ENCODE measurements at regions not wholly inside any gene's neighbourhood (a gene's known extent, or its start where the extent isn't known, plus 50 kb on each side); places are given as distances from the start of the nearest gene placed in this dataset.

- no peaks in the 10 kb centered on the region for H3K9me3 ChIP-seq
- H3K9ac ChIP-seq: no peak overlapping the region
- no peak overlapping the region for H3K4me3 ChIP-seq (ENCODE audit: low read depth in 2 of 2, low read length in 1 of 2)
- no peak overlapping the region for H2AFZ ChIP-seq (ENCODE audit: low read depth)
- H4K20me1 ChIP-seq (ENCODE audit: insufficient read depth): no peaks in the 10 kb centered on the region
- H3K27me3 ChIP-seq (ENCODE audit: insufficient read depth): no peaks in the 10 kb centered on the region
- no peaks in the 10 kb centered on the region for H3K79me2 ChIP-seq (ENCODE audit: insufficient read depth)
- peaks cover 20 to 44% of the 10 kb centered on the region in 2 experiments; a peak in 3 of 4 replicates for H3K4me1 ChIP-seq (ENCODE audit: control insufficient read depth in 1 of 2, insufficient read depth in 2 of 2, low read depth in 1 of 2, low read length in 1 of 2)
- no peak for DNase-seq
- H3K36me3 ChIP-seq (replicated peaks in 1 of 2; ENCODE audit: control insufficient read depth in 1 of 2, insufficient read depth in 2 of 2, low read length in 1 of 2): no peaks in the 10 kb centered on the region
- TF ChIP-seq RFX5 (IDR thresholded peaks at IDR 0.05; ENCODE audit: low read length) (no peak), MAX (IDR thresholded peaks at IDR 0.05; ENCODE audit: low read depth) (no peak), EZH2phosphoT487 (IDR thresholded peaks at IDR 0.05; ENCODE audit: borderline replicate concordance, low read depth) (no peak), PBX3 (IDR thresholded peaks at IDR 0.05) (no peak), ZBTB33 (IDR thresholded peaks at IDR 0.05; ENCODE audit: borderline replicate concordance, low read depth) (no peak)
- H3K9me2 ChIP-seq: no peaks in the 10 kb centered on the region
- ChIA-PET POLR2A (interaction anchor here (0.9 to 1.5 kb wide), 2 partner anchors 8 to 11 kb away, joined by 3 to 6 read pairs; no protein-coding TSS in a partner anchor), CTCF (interaction anchor here (1.1 kb wide), 1 partner anchor 17 kb away, joined by 4 read pairs; no protein-coding TSS in a partner anchor)
- H3K27ac ChIP-seq (ENCODE audit: low read depth in 2 of 2, low read length in 1 of 2): no peak overlapping the region
- 93% methylated on average over 8 of the region's 9 CpGs for WGBS (ENCODE audit: low lambda C conversion rate)
- peaks cover 11% of the 10 kb centered on the region for H3F3A ChIP-seq (replicated peaks; ENCODE audit: insufficient read depth)
- H3K4me2 ChIP-seq: no peak overlapping the region
These were observed 98.0 kb downstream of the IRF2BPL start for GRCh38 chr14:76930549-76930948.

- ChIA-PET CTCF (interaction anchor here (1.1 to 2.5 kb wide), 2 partner anchors 13 to 17 kb away, joined by 4 to 8 read pairs; no protein-coding TSS in a partner anchor), POLR2A (interaction anchor here (0.9 to 1.5 kb wide), 2 partner anchors 8 to 10 kb away, joined by 3 to 6 read pairs; no protein-coding TSS in a partner anchor)
- no peak overlapping the region for H3K4me2 ChIP-seq
These were observed 98.6 kb downstream of the IRF2BPL start for GRCh38 chr14:76929927-76930326.

More at GRCh38 chr14:76929927-76930326, 98.6 kb downstream of the IRF2BPL start:
- 80% methylated on average over 8 of the region's 8 CpGs for WGBS (ENCODE audit: low lambda C conversion rate)
- Histone ChIP-seq H2AFZ (ENCODE audit: low read depth) (no peak overlapping the region), H3K9me3 (no peaks in the 10 kb centered on the region), H3K9ac (no peak overlapping the region), H3K4me1 (ENCODE audit: control insufficient read depth in 1 of 2, insufficient read depth in 2 of 2, low read depth in 1 of 2, low read length in 1 of 2) (peaks cover 22 to 43% of the 10 kb centered on the region in 2 experiments; a peak in 3 of 4 replicates), H3K79me2 (ENCODE audit: insufficient read depth) (no peaks in the 10 kb centered on the region), H3K36me3 (replicated peaks in 1 of 2; ENCODE audit: control insufficient read depth in 1 of 2, insufficient read depth in 2 of 2, low read length in 1 of 2) (no peaks in the 10 kb centered on the region), H3K27ac (ENCODE audit: low read depth in 2 of 2, low read length in 1 of 2) (no peak overlapping the region), H3K4me3 (ENCODE audit: low read depth in 2 of 2, low read length in 1 of 2) (no peak overlapping the region), H3K9me2 (no peaks in the 10 kb centered on the region), H3F3A (replicated peaks; ENCODE audit: insufficient read depth) (peaks cover 11% of the 10 kb centered on the region), H4K20me1 (ENCODE audit: insufficient read depth) (no peaks in the 10 kb centered on the region), H3K27me3 (ENCODE audit: insufficient read depth) (no peaks in the 10 kb centered on the region)
- TF ChIP-seq USF1 (IDR thresholded peaks at IDR 0.05; ENCODE audit: borderline replicate concordance, low read depth) (no peak), TEAD4 (IDR thresholded peaks at IDR 0.05; ENCODE audit: borderline replicate concordance, insufficient read depth) (no peak), REST (IDR thresholded peaks at IDR 0.05; ENCODE audit: low read depth, low read length) (no peak)
- DNase-seq: no peak
